ENCODE measurements at regions not wholly inside any gene's neighbourhood (a gene's known extent, or its start where the extent isn't known, plus 50 kb on each side); places are given as distances from the start of the nearest gene placed in this dataset.

GRCh38 chr10:110408943-110409342 lies 88.8 kb upstream of the DUSP5 start:
- H3K4me2 ChIP-seq (ENCODE audit: extremely low read depth, insufficient read depth, low read length) = no peak overlapping the region
- no peak overlapping the region for H3K9ac ChIP-seq (ENCODE audit: insufficient read depth, low read length)
- peak overlapping the region; percentile 94 for H3K27ac ChIP-seq (ENCODE audit: insufficient read depth, low read length)
- H3K27me3 ChIP-seq (ENCODE audit: control insufficient read depth, insufficient read depth, low read length) = no peaks in the 10 kb centered on the region
- TF ChIP-seq CTCF (conservative IDR thresholded peaks at IDR 0.05 in 1 of 2, IDR thresholded peaks at IDR 0.05 in 1 of 2; ENCODE audit: low read depth in 1 of 2, low read length in 2 of 2) (no peak), EZH2 (IDR thresholded peaks at IDR 0.05; ENCODE audit: low read length, missing control alignments) (no peak)
- H3K9me3 ChIP-seq (ENCODE audit: control insufficient read depth, insufficient read depth, low read depth, low read length) = no peaks in the 10 kb centered on the region
- peaks cover 36% of the 10 kb centered on the region for H3K4me1 ChIP-seq (ENCODE audit: control insufficient read depth, extremely low read depth, insufficient read depth, low read length)
- no peak overlapping the region for H3K4me3 ChIP-seq (replicated peaks in 1 of 4; ENCODE audit: control extremely low read depth in 1 of 4, insufficient read depth in 1 of 4, low read depth in 3 of 4, low read length in 4 of 4)
- no peaks in the 10 kb centered on the region for H4K20me1 ChIP-seq (ENCODE audit: control insufficient read depth, extremely low read depth, insufficient read depth, low read length)
- no peaks in the 10 kb centered on the region for H3K79me2 ChIP-seq (ENCODE audit: control insufficient read depth, insufficient read depth, low read length)
- no peak overlapping the region for H2AFZ ChIP-seq (ENCODE audit: low read length)
- no peak for DNase-seq (ENCODE audit: low read depth in 2 of 2)
- H3K36me3 ChIP-seq (ENCODE audit: control insufficient read depth, insufficient read depth, low read length) = no peaks in the 10 kb centered on the region

GRCh38 chr10:110409488-110409887 lies 88.2 kb upstream of the DUSP5 start:
- Histone ChIP-seq H3K27ac (ENCODE audit: insufficient read depth, low read length) (peak overlapping the region; percentile 94), H3K79me2 (ENCODE audit: control insufficient read depth, insufficient read depth, low read length) (no peaks in the 10 kb centered on the region), H3K36me3 (ENCODE audit: control insufficient read depth, insufficient read depth, low read length) (no peaks in the 10 kb centered on the region), H3K27me3 (ENCODE audit: control insufficient read depth, insufficient read depth, low read length) (no peaks in the 10 kb centered on the region), H2AFZ (ENCODE audit: low read length) (no peak overlapping the region), H3K9ac (ENCODE audit: insufficient read depth, low read length) (no peak overlapping the region), H3K4me3 (replicated peaks in 1 of 4; ENCODE audit: control extremely low read depth in 1 of 4, insufficient read depth in 1 of 4, low read depth in 3 of 4, low read length in 4 of 4) (no peak overlapping the region), H3K4me2 (ENCODE audit: extremely low read depth, insufficient read depth, low read length) (no peak overlapping the region), H3K4me1 (ENCODE audit: control insufficient read depth, extremely low read depth, insufficient read depth, low read length) (peaks cover 36% of the 10 kb centered on the region), H4K20me1 (ENCODE audit: control insufficient read depth, extremely low read depth, insufficient read depth, low read length) (no peaks in the 10 kb centered on the region), H3K9me3 (ENCODE audit: control insufficient read depth, insufficient read depth, low read depth, low read length) (no peaks in the 10 kb centered on the region)
- no peak for DNase-seq (ENCODE audit: low read depth in 2 of 2)
- TF ChIP-seq CTCF (conservative IDR thresholded peaks at IDR 0.05 in 1 of 2, IDR thresholded peaks at IDR 0.05 in 1 of 2; ENCODE audit: low read depth in 1 of 2, low read length in 2 of 2) = no peak
- TF ChIP-seq EZH2 (IDR thresholded peaks at IDR 0.05; ENCODE audit: low read length, missing control alignments) = no peak

GRCh38 chr10:110409926-110410325 lies 87.8 kb upstream of the DUSP5 start:
- H3K36me3 ChIP-seq (ENCODE audit: control insufficient read depth, insufficient read depth, low read length) = no peaks in the 10 kb centered on the region
- no peak overlapping the region for H2AFZ ChIP-seq (ENCODE audit: low read length)
- peaks cover 36% of the 10 kb centered on the region for H3K4me1 ChIP-seq (ENCODE audit: control insufficient read depth, extremely low read depth, insufficient read depth, low read length)
- DNase-seq (ENCODE audit: low read depth in 2 of 2) = no peak
- H3K27me3 ChIP-seq (ENCODE audit: control insufficient read depth, insufficient read depth, low read length) = no peaks in the 10 kb centered on the region
- peak overlapping the region; percentile 73 for H3K4me2 ChIP-seq (ENCODE audit: extremely low read depth, insufficient read depth, low read length)
- no peak overlapping the region for H3K4me3 ChIP-seq (replicated peaks in 1 of 4; ENCODE audit: control extremely low read depth in 1 of 4, insufficient read depth in 1 of 4, low read depth in 3 of 4, low read length in 4 of 4)
- peak overlapping the region; percentile 94 for H3K27ac ChIP-seq (ENCODE audit: insufficient read depth, low read length)
- H3K79me2 ChIP-seq (ENCODE audit: control insufficient read depth, insufficient read depth, low read length) = no peaks in the 10 kb centered on the region
- no peak for TF ChIP-seq EZH2 (IDR thresholded peaks at IDR 0.05; ENCODE audit: low read length, missing control alignments)
- TF ChIP-seq CTCF (conservative IDR thresholded peaks at IDR 0.05 in 1 of 2, IDR thresholded peaks at IDR 0.05 in 1 of 2; ENCODE audit: low read depth in 1 of 2, low read length in 2 of 2) = no peak
- no peaks in the 10 kb centered on the region for H4K20me1 ChIP-seq (ENCODE audit: control insufficient read depth, extremely low read depth, insufficient read depth, low read length)
- no peak overlapping the region for H3K9ac ChIP-seq (ENCODE audit: insufficient read depth, low read length)
- H3K9me3 ChIP-seq (ENCODE audit: control insufficient read depth, insufficient read depth, low read depth, low read length) = no peaks in the 10 kb centered on the region

All from fibroblast of lung (primary cell).